WTC11 (cell line): ENCODE measurements at regions not wholly inside any gene's neighbourhood (a gene's known extent, or its start where the extent isn't known, plus 50 kb on each side); places are given as distances from the start of the nearest gene placed in this dataset.

Experiments used
- ATAC-seq: fragments of 200-7000 bp; cut with Tn5 transposase; 2 replicates; pipeline ENCODE4 v1.10.0; 2021; ENCODE audit warnings: mild to moderate bottlenecking, moderate library complexity
- CTCF ChIA-PET: fragments of 300-600 bp; sonication (Branson Sonifier 250); formaldehyde crosslinking; loops from one replicate; lab custom pipeline; 2021; ENCODE audit warnings: antibody characterized with exemption; lab: Charles Lee
- POLR2A ChIA-PET: fragments of 350-600 bp; sonication (Branson Sonifier 250); formaldehyde crosslinking; loops from one replicate; lab custom pipeline; 2021; ENCODE audit warnings: antibody characterized with exemption; lab: Charles Lee
- DNase-seq: peaks from one replicate; pipeline ENCODE4 v3.0.0; 2021; ENCODE audit warnings: low spot score
- H3K27ac Mint-ChIP-seq: 2 replicates; pipeline ENCODE4 v1.8.0; 2021; ENCODE audit warnings: mixed read lengths
- H3K27me3 Mint-ChIP-seq: 2 replicates; pipeline ENCODE4 v1.8.0; 2021; ENCODE audit warnings: low read depth, mild to moderate bottlenecking, moderate library complexity, mixed read lengths
- H3K36me3 Mint-ChIP-seq: 2 replicates; pipeline ENCODE4 v1.8.0; 2021; ENCODE audit warnings: mixed read lengths
- H3K4me1 Mint-ChIP-seq: 2 replicates; pipeline ENCODE4 v1.8.0; 2022; ENCODE audit warnings: mixed read lengths
- H3K4me3 Mint-ChIP-seq: 2 replicates; pipeline ENCODE4 v1.8.0; 2021; ENCODE audit warnings: mild to moderate bottlenecking, moderate library complexity, mixed read lengths
- H3K9me3 Mint-ChIP-seq: 2 replicates; pipeline ENCODE4 v1.8.0; 2021; ENCODE audit warnings: mixed read lengths
- ATF2 ChIP-seq: sonication (generic); formaldehyde crosslinking; IDR thresholded peaks from 2 replicates; pipeline ENCODE4 v1.8.1; 2022; ENCODE audit warnings: low read depth, missing genetic modification reagents, borderline replicate concordance
- EMX1 ChIP-seq: fragments of 250-450 bp; sonication (Bioruptor Pico); IDR thresholded peaks from 2 replicates; pipeline ENCODE4 v1.8.0; 2021; ENCODE audit warnings: mild to moderate bottlenecking
- ERG ChIP-seq: fragments of 250-450 bp; sonication (Bioruptor Pico); IDR thresholded peaks from 2 replicates; pipeline ENCODE4 v1.8.0; 2021; ENCODE audit warnings: mild to moderate bottlenecking
- FOXJ3 ChIP-seq: sonication (generic); formaldehyde crosslinking; IDR thresholded peaks from 2 replicates; pipeline ENCODE4 v1.9.0; 2021; ENCODE audit warnings: missing genetic modification reagents, mild to moderate bottlenecking, borderline replicate concordance
- FOXP1 ChIP-seq: sonication (generic); formaldehyde crosslinking; IDR thresholded peaks from 2 replicates; pipeline ENCODE4 v1.8.0; 2022; ENCODE audit warnings: missing genetic modification reagents, mild to moderate bottlenecking, moderate library complexity, borderline replicate concordance
- IRF2 ChIP-seq: sonication (generic); formaldehyde crosslinking; IDR thresholded peaks from 2 replicates; pipeline ENCODE4 v1.8.0; 2022; ENCODE audit warnings: low read depth, missing genetic modification reagents, borderline replicate concordance
- MXD4 ChIP-seq: fragments of 250-450 bp; sonication (Bioruptor Pico); IDR thresholded peaks from 2 replicates; pipeline ENCODE4 v1.8.0; 2021; ENCODE audit warnings: mild to moderate bottlenecking, moderate library complexity, borderline replicate concordance
- RELA ChIP-seq: sonication (generic); formaldehyde crosslinking; IDR thresholded peaks from 2 replicates; pipeline ENCODE4 v1.8.1; 2022; ENCODE audit warnings: missing genetic modification reagents, mild to moderate bottlenecking, borderline replicate concordance
- SOX15 ChIP-seq: fragments of 250-450 bp; sonication (Bioruptor Pico); IDR thresholded peaks from 2 replicates; pipeline ENCODE4 v1.9.0; 2021; ENCODE audit warnings: mild to moderate bottlenecking
- ZNF512 ChIP-seq: sonication (generic); formaldehyde crosslinking; IDR thresholded peaks from 2 replicates; pipeline ENCODE4 v1.8.1; 2022; ENCODE audit warnings: missing genetic modification reagents, borderline replicate concordance
- ZSCAN18 ChIP-seq: fragments of 250-450 bp; sonication (Bioruptor Pico); IDR thresholded peaks from 2 replicates; pipeline ENCODE4 v2.1.2; 2022; ENCODE audit warnings: mild to moderate bottlenecking, moderate library complexity
- TF ChIP-seq, protein P1 (sequence below): sonication (generic); formaldehyde crosslinking; IDR thresholded peaks from 2 replicates; pipeline ENCODE4 v1.8.0; 2023; ENCODE audit warnings: missing genetic modification reagents, mild to moderate bottlenecking, borderline replicate concordance
- TF ChIP-seq, protein P2 (sequence below): fragments of 250-450 bp; sonication (Bioruptor Pico); conservative IDR thresholded peaks from 2 replicates; pipeline ENCODE4 v1.9.0; 2021; ENCODE audit warnings: mild to moderate bottlenecking
- TF ChIP-seq, protein P3 (sequence below): fragments of 200-600 bp; IDR thresholded peaks from 2 replicates; pipeline ENCODE4 v1.8.0; 2022; ENCODE audit warnings: antibody characterized with exemption

DNA sequence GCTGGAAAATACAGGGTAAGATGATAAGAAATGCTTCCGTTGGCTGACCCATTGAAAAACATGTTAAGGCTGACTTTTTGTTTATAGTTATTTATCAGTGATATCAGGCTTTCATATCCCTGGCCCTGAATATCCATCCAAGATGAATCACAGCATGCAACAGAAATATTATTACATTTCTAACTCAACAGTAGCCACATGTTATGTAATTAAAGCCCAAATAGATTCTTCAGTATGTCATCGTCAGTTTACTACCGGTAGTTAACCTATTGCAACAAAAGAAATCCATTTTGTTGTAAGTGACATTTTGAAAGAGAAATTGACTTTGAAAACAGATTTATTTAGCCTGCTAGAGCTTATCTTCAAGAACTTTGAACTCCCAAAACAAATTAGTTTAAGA lies 354.1 kb upstream of the CELF2 start (continued):
- TF ChIP-seq FOXJ3 (CRISPR knock-in tag), result no peak
- no peak for TF ChIP-seq ATF2 (CRISPR knock-in tag)
- TF ChIP-seq, protein P1, sequence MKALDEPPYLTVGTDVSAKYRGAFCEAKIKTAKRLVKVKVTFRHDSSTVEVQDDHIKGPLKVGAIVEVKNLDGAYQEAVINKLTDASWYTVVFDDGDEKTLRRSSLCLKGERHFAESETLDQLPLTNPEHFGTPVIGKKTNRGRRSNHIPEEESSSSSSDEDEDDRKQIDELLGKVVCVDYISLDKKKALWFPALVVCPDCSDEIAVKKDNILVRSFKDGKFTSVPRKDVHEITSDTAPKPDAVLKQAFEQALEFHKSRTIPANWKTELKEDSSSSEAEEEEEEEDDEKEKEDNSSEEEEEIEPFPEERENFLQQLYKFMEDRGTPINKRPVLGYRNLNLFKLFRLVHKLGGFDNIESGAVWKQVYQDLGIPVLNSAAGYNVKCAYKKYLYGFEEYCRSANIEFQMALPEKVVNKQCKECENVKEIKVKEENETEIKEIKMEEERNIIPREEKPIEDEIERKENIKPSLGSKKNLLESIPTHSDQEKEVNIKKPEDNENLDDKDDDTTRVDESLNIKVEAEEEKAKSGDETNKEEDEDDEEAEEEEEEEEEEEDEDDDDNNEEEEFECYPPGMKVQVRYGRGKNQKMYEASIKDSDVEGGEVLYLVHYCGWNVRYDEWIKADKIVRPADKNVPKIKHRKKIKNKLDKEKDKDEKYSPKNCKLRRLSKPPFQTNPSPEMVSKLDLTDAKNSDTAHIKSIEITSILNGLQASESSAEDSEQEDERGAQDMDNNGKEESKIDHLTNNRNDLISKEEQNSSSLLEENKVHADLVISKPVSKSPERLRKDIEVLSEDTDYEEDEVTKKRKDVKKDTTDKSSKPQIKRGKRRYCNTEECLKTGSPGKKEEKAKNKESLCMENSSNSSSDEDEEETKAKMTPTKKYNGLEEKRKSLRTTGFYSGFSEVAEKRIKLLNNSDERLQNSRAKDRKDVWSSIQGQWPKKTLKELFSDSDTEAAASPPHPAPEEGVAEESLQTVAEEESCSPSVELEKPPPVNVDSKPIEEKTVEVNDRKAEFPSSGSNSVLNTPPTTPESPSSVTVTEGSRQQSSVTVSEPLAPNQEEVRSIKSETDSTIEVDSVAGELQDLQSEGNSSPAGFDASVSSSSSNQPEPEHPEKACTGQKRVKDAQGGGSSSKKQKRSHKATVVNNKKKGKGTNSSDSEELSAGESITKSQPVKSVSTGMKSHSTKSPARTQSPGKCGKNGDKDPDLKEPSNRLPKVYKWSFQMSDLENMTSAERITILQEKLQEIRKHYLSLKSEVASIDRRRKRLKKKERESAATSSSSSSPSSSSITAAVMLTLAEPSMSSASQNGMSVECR (CRISPR knock-in tag), result no peak
- TF ChIP-seq, protein P2, sequence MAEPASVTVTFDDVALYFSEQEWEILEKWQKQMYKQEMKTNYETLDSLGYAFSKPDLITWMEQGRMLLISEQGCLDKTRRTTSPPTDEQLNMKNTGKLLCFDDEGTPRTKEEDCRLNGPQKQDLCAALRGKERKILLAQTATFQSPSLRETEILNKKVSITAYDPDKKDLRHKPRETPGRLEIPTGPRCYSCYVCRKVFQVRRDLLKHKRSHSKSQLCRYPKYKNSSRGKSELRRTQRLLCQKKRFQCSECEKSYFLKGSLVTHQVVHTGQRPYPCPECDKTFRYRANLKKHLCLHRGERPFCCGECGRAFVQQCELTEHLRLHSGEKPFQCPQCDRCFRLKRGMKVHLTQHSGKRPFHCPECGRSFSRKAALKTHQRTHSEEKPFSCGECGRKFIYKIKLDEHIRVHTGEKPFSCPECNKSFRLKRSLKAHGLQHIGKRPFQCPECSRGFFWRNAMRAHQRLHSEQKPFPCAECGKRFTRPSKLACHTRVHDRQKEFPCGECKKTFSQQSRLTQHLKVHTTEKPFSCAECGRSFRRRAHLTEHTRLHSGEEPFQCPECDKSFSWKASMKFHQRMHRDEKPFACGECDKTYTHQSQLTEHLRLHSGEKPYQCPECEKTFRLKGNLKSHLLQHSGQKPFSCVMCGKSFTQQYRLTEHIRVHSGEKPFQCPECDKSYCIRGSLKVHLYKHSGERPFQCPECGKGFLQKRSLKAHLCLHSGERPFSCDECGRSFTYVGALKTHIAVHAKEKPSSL (CRISPR knock-in tag), result no peak

DNA sequence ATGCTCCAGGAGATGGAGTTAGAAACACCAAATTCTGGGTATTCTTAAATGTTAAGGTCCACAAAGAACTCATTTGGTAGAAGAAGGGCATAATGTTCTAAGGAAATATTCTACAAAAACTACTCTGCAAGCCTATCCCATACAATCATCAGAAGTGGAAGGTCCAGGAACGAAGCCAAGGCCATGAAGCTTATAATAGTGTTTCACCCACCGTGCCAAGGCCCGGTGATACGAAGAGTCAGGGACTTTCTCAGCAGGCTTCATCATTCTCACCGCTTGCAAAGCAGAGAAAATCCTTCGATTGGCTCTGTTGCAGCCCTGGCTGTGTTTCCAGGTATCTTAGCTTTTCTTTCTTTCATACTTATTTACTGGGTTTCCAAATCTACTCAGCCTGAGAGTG lies 351.9 kb upstream of the CELF2 start:
- Mint-ChIP-seq H3K36me3 (no peaks in the 10 kb centered on the region), H3K4me1 (peaks cover 9% of the 10 kb centered on the region; the same call in 1 of the 2 replicates), H3K27me3 (no peaks in the 10 kb centered on the region)
- DNase-seq, result no peak
- TF ChIP-seq EMX1 (no peak), FOXP1 (CRISPR knock-in tag) (no peak), ERG (CRISPR knock-in tag) (no peak), MXD4 (no peak), ZNF512 (CRISPR knock-in tag) (no peak), IRF2 (CRISPR knock-in tag) (no peak), RELA (no peak), SOX15 (CRISPR knock-in tag) (no peak), ZSCAN18 (no peak)
- TF ChIP-seq, protein P3, sequence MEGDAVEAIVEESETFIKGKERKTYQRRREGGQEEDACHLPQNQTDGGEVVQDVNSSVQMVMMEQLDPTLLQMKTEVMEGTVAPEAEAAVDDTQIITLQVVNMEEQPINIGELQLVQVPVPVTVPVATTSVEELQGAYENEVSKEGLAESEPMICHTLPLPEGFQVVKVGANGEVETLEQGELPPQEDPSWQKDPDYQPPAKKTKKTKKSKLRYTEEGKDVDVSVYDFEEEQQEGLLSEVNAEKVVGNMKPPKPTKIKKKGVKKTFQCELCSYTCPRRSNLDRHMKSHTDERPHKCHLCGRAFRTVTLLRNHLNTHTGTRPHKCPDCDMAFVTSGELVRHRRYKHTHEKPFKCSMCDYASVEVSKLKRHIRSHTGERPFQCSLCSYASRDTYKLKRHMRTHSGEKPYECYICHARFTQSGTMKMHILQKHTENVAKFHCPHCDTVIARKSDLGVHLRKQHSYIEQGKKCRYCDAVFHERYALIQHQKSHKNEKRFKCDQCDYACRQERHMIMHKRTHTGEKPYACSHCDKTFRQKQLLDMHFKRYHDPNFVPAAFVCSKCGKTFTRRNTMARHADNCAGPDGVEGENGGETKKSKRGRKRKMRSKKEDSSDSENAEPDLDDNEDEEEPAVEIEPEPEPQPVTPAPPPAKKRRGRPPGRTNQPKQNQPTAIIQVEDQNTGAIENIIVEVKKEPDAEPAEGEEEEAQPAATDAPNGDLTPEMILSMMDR, result no peak
- TF ChIP-seq, all 79 proteins: peak for 0
- ATAC-seq, result no peak
- Mint-ChIP-seq H3K9me3 (peaks cover 7% of the 10 kb centered on the region), H3K27ac (no peak overlapping the region), H3K4me3 (no peak overlapping the region)
- ChIA-PET POLR2A (no interaction called here), CTCF (no interaction called here)
